HG03342 (cell line): ENCODE measurements at regions not wholly inside any gene's neighbourhood (a gene's known extent, or its start where the extent isn't known, plus 50 kb on each side); places are given as distances from the start of the nearest gene placed in this dataset.

Source experiments
- ATAC-seq: cut with Tn5 transposase; IDR thresholded peaks from one replicate; pipeline ENCODE4 v1.9.1; 2021; ENCODE audit warnings: mild to moderate bottlenecking, moderate library complexity; ENCODE audit not compliant: unreplicated experiment

DNA sequence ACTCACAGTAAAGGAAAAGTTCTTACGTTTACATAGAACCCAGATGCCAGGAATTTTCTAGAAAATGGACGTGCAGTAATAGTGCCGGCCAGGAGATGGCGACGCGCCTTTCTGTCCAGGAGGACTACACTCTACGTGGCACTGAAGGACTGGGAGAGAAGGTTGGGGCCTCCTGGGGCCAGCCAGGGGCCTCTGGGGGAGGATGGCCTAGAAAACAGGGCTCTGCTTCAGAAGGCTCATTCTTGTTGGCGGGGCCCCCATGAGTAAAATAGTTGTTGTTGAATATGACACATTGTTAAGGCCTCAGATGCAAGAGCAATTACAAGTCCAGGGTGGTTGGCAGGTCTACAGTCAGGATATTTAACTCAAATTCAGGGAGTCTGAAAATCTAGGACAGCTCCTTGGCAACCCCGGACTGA, 120.1 kb upstream of the MAX start:
- peak; percentile 61 for ATAC-seq

DNA sequence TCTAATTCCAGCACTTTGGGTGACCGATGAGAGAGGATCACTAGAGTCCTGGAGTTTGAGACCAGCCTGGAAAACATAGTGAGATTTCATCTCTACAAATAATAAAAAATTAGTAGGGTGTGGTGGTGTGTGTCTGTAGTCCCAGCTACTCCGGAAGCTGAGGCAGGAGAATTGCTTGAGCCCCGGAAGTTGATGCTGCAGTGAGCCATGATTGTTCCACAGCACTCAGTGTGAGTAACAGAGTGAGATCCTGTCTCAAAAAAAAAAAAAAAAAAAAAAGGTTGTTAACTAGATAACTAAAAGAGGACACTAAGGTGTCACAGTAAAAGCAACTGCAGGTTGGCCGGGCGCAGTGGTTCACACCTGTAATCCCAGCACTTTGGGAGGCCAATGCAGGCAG, 121.3 kb upstream of the MAX start:
- ATAC-seq = no peak

- ATAC-seq = no peak
Measured at GRCh38 chr14:65224799-65225198, 122.5 kb upstream of the MAX start.

- ATAC-seq = no peak
Measured at GRCh38 chr14:65225299-65226159, 123.2 kb upstream of the MAX start.

GRCh38 chr14:65226824-65227604, 124.7 kb upstream of the MAX start:
- no peak for ATAC-seq

DNA sequence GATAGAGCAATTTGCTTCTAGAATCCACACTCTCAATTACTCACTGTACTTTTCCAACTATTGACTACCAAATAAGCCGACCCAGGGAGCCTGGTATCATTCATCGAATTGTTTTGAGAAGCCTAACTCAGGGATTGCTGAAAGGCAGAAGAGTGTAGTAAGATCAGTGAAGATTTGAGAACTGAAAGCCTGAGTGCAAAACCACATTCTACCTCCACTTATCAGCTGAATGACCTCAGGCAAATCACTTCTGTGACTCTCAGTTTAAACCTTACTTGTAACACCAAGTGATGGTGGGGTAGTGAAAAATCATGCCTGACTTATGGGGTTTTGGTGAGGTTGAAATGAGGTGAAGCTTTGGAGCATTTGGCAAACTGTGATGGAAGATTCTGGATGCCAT, 126.1 kb upstream of the MAX start:
- ATAC-seq = peak; percentile 80

DNA sequence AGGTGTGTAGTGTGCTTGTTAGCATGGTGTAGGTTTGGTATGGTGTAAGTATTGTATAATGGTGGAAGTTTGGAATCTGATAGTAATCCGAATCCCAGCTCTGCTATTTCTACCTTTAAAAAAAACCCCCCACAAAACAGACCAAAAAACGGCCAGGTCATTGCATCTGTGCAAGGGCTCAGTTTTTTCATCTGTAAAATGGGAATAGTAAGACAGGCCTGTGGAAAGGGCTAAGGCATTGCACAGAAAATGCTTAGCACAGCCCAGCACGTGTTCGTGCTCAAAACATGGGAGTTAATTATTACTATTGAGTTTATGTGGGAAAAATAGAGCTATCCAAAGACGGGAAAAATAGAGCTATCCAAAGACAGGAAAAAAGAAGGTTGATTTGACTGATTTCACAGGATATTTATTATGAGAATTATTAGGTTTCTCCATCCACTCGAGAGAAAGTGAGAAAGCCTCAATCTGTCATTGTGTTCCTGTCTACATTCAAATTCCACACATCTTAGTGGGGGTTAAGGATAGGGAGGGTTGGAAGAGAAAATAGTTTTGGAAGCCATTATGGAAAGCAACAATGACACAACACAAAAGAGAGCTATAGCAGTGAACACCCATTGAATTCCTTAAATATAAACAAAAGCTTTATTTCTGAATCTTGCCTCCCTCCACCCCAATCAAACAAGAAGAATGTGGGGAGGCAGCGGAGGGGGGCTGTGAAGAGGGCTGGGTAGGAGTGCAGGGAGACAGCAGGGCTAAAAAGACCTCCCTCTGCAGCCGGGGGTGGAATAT, 126.8 kb upstream of the MAX start:
- no peak for ATAC-seq

- ATAC-seq = peak; percentile 32
Measured at GRCh38 chr14:65229748-65230728, 127.7 kb upstream of the MAX start.

DNA sequence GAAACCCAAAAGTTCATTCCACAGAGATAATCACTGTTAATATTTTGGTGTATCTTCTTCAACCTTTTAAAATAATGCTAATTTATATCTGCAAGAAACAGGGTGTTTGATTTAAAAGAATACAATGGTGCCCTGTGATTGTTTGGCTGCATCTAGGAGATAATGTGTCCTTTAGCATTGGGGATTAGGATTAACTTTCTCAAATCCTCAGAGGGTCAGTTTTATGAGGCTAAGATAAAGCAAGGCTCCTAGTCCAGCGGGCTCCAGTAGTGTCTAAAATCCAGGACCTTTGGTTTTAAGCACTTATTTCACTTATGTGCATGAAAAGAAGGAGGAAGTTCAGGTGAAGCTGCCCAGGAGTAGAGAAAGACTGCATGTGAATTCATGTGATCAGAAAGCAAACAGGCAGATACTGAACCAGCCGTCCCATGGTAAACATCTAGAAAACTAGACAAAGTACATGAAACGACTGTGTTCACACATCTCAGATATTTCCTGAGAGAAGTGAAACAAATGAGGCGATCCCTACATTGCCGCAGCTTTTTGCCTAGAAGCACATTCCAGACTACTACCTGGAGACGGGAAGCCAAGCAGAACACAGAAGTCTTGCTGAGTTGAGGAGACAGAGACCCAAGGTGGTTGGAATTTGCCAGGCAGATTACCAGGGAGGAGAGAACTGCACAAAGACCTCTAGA, 129.1 kb upstream of the MAX start:
- no peak for ATAC-seq

DNA sequence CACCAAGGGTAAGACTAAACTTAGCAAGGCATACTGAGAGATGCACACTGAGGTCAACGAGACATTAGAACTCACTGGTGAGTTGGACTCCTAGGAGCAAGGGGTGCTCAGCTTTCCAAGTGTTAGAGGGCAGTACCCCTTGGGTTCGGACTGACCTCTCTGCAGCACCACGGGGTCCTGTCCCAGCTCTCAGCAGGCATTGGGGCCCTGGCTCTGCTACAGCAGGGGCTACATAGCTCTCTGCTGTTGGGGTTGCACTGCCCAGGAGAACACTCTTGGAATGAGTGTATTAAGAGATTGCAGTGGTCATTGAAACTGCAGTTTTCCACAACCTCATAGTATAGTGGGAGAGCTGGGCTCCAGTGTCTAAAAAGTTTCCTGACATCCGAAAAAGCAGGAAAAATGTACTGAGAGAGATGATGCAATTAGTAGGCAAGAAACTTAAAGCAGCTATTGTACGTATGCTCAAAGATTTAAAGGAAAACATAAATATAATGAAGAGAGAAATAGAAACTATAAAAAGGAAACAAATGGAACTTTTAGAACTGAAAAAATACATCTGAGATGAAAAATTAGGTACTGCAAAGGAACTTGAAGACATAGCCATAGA, 132.5 kb upstream of the MAX start:
- ATAC-seq = no peak

GRCh38 chr14:65237023-65237814, 134.9 kb upstream of the MAX start:
- ATAC-seq = no peak

- ATAC-seq = no peak
Measured at GRCh38 chr14:65237941-65238340, 135.6 kb upstream of the MAX start.

DNA sequence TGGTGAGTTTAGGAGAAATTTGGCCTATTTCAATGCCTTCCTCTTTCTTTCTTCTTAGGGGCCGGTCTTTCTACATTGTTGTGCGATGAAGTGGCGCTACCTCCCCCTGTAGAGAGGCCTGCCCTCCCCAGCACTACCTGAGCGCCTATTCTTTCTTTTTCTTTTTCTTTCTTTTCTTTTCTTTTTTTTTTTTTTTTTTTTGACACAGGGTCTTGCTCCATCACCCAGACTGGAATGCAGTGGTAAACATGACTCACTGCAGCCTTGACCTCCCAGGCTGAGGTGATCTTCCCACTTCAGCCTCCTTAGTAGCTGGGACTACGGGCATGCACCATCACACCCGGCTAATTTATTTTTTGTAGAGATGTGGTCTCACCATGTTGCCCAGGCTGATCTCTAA, 136.1 kb upstream of the MAX start:
- ATAC-seq = no peak

DNA sequence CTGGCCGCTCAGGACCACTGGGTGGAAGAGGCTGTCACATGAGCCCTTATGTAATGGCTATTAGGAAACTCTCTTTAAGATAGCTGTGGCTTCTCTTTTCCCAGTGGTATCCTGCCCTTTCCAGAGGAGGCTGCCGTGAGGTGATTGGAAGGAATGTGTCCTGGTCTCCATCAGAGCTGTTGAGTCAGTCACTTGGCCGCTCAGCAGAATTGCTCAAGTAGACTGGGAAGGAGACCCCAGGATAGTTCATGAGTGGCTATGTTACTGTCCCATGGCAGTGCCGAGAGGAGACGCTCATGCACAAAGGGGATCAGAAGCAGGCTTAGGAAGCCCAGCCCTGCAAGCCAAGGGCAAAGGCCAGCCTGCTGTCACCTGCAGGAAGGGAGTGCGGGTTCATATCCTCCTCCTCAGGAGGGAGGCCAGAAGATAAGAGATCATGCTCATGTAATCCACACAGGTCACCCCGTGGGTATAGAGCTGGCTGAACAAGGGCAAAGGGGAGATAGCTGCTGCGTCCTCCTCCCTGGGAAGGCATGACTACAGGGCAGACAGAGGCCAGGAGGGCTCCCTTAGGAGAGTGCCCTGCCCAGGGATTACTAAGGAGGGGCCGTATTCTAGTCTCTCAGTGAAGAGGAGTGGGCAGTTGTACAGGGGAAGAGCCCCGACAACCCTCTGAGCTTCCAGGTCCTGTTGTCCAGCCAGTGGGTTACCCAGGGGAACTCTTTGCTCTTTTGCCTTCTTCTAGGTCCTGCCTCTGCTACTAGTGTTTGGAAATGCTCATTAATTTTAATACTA, 137.0 kb upstream of the MAX start:
- ATAC-seq = no peak

GRCh38 chr14:65239938-65240296, 137.6 kb upstream of the MAX start:
- no peak for ATAC-seq

- ATAC-seq = no peak
Measured at GRCh38 chr14:65241125-65241752, 138.9 kb upstream of the MAX start.

GRCh38 chr14:65242732-65243134, 140.4 kb upstream of the MAX start:
- no peak for ATAC-seq
